ENCODE measurements at regions not wholly inside any gene's neighbourhood (a gene's known extent, or its start where the extent isn't known, plus 50 kb on each side); places are given as distances from the start of the nearest gene placed in this dataset.
A peak's percentile ranks its signal among the peaks of the same experiment; 100 is the strongest.

GRCh38 chr3:18866899-18867298 is 281.4 kb upstream of the KCNH8 start:
- ATAC-seq (ENCODE audit: insufficient read depth, low read depth) (0 out of 3 replicates have a peak, but pooled peaks have one; percentile 27), DNase-seq (no peak)
- Histone ChIP-seq H3K4me3 (ENCODE audit: low read depth in 1 of 2, low read length in 2 of 2) (no peak overlapping the region), H3K27me3 (ENCODE audit: insufficient read depth, low read length, poor library complexity) (no peaks in the 10 kb centered on the region), H3K79me2 (ENCODE audit: insufficient read depth, low read length) (no peaks in the 10 kb centered on the region), H4K20me1 (ENCODE audit: insufficient read depth, low read length) (no peaks in the 10 kb centered on the region), H3K4me1 (ENCODE audit: insufficient read depth, low read length) (0 out of 2 replicates have a peak, but pooled peaks cover 4% of the 10 kb centered on the region), H3K9me3 (ENCODE audit: insufficient read depth, low read length, severe bottlenecking) (no peaks in the 10 kb centered on the region), H3K36me3 (ENCODE audit: insufficient read depth, low read length) (no peaks in the 10 kb centered on the region), H2AFZ (ENCODE audit: low read depth, low read length) (no peak overlapping the region), H3K9ac (ENCODE audit: low read depth, low read length) (no peak overlapping the region), H3K27ac (ENCODE audit: low read length) (no peak overlapping the region), H3K4me2 (ENCODE audit: insufficient read depth, low read length) (no peak overlapping the region)
- TF ChIP-seq EZH2 (IDR thresholded peaks at IDR 0.05; ENCODE audit: borderline replicate concordance, low read depth, low read length, severe bottlenecking) (no peak), CTCF (IDR thresholded peaks at IDR 0.05; ENCODE audit: borderline replicate concordance, extremely low read depth, low read length, poor library complexity, severe bottlenecking) (no peak)

- H3K36me3 ChIP-seq (ENCODE audit: insufficient read depth, low read length): no peaks in the 10 kb centered on the region
- H3K9me3 ChIP-seq (ENCODE audit: insufficient read depth, low read length, severe bottlenecking): no peaks in the 10 kb centered on the region
- no peak for TF ChIP-seq CTCF (IDR thresholded peaks at IDR 0.05; ENCODE audit: borderline replicate concordance, extremely low read depth, low read length, poor library complexity, severe bottlenecking)
- no peak for TF ChIP-seq EZH2 (IDR thresholded peaks at IDR 0.05; ENCODE audit: borderline replicate concordance, low read depth, low read length, severe bottlenecking)
- no peak overlapping the region for H2AFZ ChIP-seq (ENCODE audit: low read depth, low read length)
- H3K4me2 ChIP-seq (ENCODE audit: insufficient read depth, low read length): no peak overlapping the region
- H3K9ac ChIP-seq (ENCODE audit: low read depth, low read length): no peak overlapping the region
- no peak overlapping the region for H3K27ac ChIP-seq (ENCODE audit: low read length)
- no peak for ATAC-seq (ENCODE audit: insufficient read depth, low read depth)
- no peak overlapping the region for H3K4me3 ChIP-seq (ENCODE audit: low read depth in 1 of 2, low read length in 2 of 2)
- 0 out of 2 replicates have a peak, but pooled peaks cover 4% of the 10 kb centered on the region for H3K4me1 ChIP-seq (ENCODE audit: insufficient read depth, low read length)
- no peaks in the 10 kb centered on the region for H3K27me3 ChIP-seq (ENCODE audit: insufficient read depth, low read length, poor library complexity)
- H4K20me1 ChIP-seq (ENCODE audit: insufficient read depth, low read length): no peaks in the 10 kb centered on the region
- no peaks in the 10 kb centered on the region for H3K79me2 ChIP-seq (ENCODE audit: insufficient read depth, low read length)
- DNase-seq: no peak
Measured at GRCh38 chr3:18864933-18865731, 283.2 kb upstream of the KCNH8 start.

- no peak overlapping the region for H2AFZ ChIP-seq (ENCODE audit: low read depth, low read length)
- no peaks in the 10 kb centered on the region for H3K9me3 ChIP-seq (ENCODE audit: insufficient read depth, low read length, severe bottlenecking)
- no peaks in the 10 kb centered on the region for H3K27me3 ChIP-seq (ENCODE audit: insufficient read depth, low read length, poor library complexity)
- no peaks in the 10 kb centered on the region for H4K20me1 ChIP-seq (ENCODE audit: insufficient read depth, low read length)
- H3K27ac ChIP-seq (ENCODE audit: low read length): no peak overlapping the region
- H3K4me3 ChIP-seq (ENCODE audit: low read depth in 1 of 2, low read length in 2 of 2): no peak overlapping the region
- ATAC-seq (ENCODE audit: insufficient read depth, low read depth) (no peak), DNase-seq (no peak)
- no peak overlapping the region for H3K4me2 ChIP-seq (ENCODE audit: insufficient read depth, low read length)
- no peak for TF ChIP-seq EZH2 (IDR thresholded peaks at IDR 0.05; ENCODE audit: borderline replicate concordance, low read depth, low read length, severe bottlenecking)
- no peak for TF ChIP-seq CTCF (IDR thresholded peaks at IDR 0.05; ENCODE audit: borderline replicate concordance, extremely low read depth, low read length, poor library complexity, severe bottlenecking)
- H3K36me3 ChIP-seq (ENCODE audit: insufficient read depth, low read length): no peaks in the 10 kb centered on the region
- 0 out of 2 replicates have a peak, but pooled peaks cover 4% of the 10 kb centered on the region for H3K4me1 ChIP-seq (ENCODE audit: insufficient read depth, low read length)
- no peak overlapping the region for H3K9ac ChIP-seq (ENCODE audit: low read depth, low read length)
- no peaks in the 10 kb centered on the region for H3K79me2 ChIP-seq (ENCODE audit: insufficient read depth, low read length)
Measured at GRCh38 chr3:18862077-18862476, 286.2 kb upstream of the KCNH8 start.

Measured in DND-41 (cell line).